ENCODE measurements at regions not wholly inside any gene's neighbourhood (a gene's known extent, or its start where the extent isn't known, plus 50 kb on each side); places are given as distances from the start of the nearest gene placed in this dataset.

DNA sequence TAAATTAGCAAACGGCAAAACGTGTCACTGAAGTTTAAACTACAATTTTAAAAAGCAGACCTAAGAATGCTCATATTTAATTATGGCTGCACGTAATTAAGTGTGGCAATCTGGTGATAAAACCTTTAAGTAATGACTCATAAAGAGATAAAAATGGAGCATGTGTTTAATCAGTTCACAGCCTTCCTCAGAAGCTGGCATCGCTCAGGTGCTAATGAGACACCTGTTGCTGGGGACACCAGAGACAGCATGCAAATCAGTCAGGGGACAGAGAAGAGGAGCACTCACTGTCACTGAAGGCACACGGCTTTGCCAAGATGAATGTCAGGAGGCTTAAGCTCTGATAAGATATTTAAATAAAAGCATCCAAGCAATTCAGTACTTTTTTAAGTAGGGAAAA is 840.3 kb downstream of the GALC start:
- DNase-seq = no peak

DNA sequence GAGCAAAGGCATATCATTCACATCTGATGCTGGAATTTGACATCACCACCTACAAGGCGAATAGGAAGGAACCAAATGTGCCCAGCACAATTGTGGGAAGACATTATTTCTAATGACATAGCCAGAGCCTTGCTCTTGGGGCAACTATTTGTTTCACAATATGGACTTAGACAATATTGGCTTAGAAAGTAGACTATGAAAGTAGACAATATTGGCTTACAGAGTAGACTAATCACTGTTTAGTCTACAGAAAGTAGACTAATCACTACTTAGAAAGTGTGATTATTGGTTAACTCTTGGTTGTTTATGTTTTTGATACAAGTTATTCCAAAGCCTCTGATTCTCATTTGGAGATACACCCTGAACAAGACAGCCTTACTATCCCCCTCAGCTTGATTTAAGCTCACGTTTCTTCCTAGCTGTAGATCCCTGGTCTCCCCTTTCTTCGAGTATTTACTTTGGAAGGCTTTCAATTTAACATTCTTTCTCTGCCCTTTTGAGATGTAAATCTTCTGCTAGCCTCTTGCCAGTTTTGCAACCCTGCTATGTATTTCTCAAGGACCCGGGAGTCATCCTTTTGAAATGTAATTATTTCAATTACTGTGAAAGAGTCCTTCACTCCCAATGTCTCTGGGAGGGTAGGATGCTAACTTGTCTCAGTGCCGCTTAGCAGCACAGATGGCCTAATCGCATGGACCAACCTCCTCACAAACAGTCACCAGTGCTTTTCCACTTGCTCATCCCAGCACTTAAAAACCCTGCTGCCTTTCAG is 843.2 kb downstream of the GALC start:
- no peak for DNase-seq

DNA sequence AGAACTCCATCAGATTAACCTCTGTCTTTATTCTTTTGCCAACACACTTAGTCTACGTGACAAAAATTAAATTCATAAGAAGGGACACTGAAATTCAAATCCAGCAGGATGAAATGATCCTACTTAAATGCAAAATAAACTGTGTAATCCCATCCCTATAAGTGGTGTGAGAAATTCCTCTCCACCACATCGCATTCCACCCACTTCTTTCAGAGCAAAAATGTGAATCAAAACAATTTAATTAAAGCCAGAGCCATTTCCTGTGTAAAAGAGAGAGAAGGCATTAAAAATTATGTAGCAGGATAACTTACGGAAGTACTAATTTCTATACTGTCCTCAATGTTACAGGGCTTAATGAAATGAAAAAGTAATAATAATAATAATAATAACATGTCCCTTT is 844.3 kb downstream of the GALC start:
- no peak for DNase-seq

DNA sequence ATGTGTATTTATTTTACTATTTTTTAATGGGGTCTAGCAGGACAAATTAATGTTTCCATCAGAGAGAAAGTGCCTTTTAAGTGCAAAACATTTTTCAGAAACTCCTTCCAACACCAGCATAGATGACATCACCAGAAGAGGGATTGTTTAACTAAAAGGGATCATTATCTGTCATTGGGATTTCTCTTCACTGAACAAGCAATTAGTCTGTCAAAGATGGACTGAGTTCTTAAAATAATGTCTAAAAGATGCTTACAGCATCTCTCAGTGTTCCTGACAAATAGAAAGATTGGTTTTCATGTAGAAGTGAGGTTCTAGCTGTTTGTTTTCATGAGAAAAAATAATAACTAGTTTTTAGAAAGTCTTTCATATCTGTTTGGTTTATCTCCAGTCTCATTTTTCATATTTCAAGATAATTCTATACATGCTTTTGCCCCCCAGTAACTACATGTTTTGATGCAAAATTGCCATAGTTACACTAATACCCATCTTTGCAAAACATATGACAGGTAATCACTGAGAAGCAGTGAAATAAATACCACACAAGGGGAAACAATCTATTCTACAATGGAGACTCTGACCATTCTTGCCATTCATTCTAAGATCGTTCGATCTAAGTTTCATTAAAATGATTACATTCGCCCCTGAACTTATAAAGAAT is 850.3 kb downstream of the GALC start:
- no peak for DNase-seq

DNA sequence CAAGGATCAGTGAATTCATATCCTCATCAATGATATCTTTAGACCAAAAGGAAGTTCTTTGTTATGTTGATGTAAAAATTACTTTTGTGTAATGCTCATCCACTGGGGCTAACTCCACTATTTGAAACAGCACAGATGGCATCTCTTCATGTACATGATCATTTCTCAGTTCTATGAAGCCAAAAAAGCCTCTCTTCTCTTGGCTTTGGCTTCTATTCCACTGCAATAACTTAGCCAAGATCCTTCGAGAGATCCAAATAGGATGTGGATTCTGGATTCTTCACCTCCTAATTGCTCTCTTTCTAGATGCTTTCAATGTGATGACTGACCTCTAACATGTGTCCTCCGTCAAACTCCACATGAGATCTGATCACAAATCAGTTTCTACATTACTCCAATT is 851.2 kb downstream of the GALC start:
- no peak for DNase-seq

DNA sequence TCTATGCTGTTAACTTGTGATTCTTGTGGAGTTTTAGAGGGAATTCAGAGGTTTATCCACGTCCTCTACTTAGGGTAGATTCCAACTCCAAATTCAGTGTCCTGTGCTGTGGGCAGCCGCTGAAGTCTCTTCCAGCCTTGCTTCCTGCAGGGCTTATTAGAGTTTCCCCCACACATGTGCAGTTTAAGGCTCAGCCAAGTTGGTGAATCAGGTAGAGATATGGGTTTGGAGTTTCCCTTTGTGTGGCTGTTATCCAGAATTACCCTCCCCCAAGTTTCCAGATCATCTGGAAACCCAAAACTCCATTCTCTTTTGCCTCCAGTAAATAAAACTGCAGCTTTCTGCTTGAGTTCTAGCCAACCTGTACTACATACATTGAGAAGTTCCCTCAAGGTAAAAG is 853.7 kb downstream of the GALC start:
- no peak for DNase-seq

DNA sequence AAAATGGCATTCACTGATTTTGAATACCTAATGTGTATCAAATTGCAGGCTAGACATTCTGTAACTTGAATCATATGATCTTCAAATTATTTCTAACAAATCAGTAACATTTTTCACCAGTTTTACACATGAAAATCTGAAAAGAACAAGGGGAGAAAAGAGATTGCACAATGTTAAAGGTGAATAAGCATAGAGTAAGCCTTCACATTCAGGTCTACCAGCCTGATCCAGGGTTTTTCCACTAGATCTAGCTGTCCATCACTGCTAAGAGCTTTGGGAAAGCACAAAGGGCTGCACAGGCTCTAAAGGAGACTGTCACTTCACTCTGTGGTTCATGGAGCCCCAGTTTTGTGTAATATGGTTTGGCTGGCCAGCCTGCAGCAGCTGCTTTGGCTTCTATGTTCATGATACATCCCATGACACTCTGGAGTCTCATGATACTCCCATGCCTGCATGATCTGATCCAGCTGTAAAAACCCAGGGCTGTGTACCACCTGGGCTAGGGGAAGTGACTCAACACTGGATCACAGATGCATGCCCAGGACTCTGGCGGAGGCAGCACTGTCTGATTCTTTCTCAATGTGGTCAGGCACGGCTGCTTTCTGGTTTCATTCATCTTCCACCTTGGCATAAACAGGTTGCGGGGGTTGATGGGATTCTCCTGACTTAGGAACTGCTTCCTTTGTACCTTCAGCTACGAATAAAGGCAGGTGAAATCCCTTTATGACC is 859.7 kb downstream of the GALC start:
- DNase-seq = no peak

DNA sequence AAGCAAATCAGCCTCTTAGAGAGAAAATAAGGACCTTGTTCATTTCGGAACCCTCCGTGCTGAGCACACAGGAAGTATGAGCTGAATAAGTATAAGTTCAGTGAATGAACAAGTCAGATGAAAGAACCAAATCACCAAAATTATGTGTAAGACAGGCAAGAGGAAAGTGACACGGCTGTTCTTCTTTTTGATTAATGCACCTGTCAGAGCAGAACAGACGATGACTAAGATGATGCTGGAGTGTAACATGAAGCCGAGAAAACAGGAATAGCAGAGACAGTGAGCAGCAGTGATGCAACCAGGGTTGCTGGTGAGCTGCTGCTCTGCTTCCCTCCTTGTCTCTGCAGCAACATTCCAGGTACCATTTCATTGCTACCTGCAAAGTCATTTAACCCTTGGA is 861.1 kb downstream of the GALC start:
- no peak for DNase-seq

DNA sequence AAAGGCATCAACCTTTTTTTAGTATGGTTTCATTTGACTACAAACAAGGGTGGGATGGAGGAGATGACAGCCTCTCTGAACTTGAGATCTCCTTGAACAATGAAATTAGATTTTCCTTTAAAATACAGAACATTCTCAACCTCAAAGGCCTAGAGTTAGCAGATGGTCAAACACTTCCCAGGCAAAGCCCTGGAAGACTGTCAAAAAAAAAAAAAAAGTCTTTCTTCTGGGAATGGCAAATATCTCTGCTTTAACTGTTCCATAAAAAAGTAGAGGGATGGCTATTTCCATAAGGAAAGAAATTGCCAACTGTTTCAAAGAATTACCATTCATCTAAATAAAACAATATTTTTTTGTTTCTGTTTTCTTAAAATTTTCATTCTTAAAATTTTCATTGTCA is 870.8 kb downstream of the GALC start:
- DNase-seq = no peak

DNA sequence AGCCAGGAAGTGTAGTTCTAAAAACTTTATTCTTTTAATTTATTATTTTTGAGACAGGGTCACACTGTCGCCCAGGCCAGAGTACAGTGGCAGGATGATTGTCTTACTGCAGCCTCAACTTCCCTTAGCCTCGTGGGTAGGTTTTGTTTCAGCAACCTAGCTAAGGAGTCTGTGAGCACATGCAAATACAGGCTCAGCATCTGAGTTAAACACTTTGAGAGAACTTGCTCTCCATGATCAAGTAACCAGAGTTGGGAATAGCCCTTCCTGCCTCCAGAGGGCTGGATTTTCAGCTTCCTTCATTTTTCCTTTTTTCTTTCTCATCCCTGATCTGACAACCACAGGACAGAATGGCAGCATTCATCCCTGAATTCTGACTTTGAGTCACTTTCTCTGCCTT is 871.3 kb downstream of the GALC start:
- DNase-seq = no peak

DNA sequence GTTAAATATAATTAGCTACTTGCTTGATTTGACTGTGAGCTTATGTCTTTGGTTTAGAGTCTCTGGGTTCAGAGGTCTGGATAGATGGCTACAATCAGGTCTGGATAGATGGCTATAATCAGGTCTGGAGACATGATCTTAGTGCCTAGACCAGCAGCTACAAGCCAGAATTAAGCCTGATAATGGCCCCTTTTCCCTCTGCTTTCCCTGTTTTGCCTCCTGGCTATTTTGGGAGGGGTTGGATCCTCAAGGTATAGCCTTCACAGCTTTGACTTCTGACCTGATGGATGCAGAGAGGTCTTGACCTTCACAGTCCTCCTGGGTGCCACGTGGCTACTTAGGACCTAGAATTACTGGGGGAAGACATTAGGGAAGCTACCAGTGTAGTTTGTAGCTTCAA is 877.7 kb downstream of the GALC start:
- DNase-seq = no peak

DNA sequence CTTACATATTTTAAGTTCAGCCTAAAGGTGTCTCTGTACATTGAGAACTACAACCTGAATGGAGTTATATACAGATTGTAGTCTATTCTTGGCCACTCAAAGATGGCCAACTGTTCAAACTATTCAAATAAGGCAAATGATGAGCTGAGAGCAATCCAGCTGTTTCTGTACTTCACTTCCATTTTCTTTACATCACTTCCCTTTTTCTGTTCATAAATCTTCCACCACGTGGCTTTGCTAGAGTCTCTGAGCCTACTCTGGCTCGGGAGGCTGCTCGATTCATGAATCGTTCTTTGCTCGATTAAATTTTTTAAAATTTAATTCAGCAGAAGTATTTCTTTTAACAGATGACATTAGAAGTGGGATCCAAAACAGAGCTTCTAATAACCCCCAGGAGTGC is 879.7 kb downstream of the GALC start:
- no peak for DNase-seq

DNA sequence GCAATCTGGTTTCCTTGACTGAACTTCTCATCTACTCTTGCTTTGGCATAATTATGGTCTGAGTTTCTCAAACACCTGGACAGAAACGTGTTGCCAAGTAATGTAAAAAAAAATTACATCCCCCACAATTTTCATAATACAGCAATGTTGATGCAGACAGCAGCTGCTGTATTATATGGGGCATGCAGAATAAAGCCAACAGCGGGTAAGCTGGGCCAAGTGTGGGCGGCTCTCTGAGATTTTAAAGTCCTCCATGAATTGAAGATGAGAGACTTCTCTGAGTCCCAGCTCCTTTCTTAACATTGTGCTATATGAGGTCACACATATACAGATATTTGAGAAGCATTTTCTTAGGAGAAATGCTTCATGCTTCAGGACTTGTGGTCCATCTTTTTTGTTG is 881.2 kb downstream of the GALC start:
- no peak for DNase-seq

DNA sequence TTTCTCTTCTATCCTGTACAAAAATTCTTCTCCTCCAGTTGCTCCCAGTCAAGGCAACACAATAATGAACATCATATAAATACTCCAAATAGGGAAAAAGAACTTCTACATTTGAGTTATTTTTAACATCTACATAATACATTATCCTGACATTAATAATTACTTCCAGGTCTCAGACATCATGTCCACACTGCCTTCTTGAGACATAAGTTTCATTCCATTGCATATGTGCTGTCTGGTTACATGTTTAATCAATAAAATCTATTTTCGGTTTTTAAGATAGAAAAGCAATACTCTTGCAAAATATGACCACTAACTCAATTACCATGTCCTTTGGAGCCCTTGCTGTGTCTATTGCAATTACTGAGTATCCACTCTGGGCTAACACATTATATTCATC is 881.9 kb downstream of the GALC start:
- DNase-seq = no peak

DNA sequence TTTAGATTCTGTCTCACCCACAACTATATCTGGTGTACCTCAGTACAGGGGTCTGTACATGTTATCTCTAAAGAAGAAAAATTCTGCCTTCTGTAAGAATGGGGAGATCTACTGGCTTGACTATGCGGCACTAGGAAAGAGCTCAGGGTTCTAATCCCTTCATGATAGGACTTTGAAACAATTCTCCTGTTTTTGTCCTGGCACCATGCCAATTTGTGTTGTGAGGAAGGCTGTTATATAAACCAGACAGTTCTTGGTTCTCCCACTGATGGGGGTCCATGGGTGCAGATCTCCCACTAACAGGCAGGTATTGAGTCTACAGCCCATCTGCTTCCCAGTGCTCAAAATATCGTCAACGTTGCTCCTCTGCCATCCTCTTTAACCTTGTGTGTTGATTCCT is 883.7 kb downstream of the GALC start:
- DNase-seq = no peak

DNA sequence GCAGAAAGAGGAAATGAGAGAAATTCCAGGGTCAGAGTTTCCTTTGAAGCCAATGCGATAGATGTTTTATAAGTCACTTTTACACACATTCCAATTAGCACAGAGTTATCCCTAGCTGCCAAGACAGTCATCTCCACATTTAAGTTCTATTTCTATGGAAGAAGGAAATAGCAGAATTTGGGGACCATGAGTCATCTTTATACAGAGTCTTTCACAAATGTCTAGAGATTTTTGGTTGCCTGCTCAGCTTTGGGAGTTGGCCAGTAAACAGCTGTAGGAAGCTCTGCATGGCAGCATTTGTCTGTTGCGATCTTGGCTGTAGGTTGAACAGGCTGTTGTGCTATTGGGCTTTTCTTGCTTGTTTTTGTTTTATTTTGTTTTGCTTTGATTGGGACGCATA is 884.3 kb downstream of the GALC start:
- DNase-seq = no peak

DNA sequence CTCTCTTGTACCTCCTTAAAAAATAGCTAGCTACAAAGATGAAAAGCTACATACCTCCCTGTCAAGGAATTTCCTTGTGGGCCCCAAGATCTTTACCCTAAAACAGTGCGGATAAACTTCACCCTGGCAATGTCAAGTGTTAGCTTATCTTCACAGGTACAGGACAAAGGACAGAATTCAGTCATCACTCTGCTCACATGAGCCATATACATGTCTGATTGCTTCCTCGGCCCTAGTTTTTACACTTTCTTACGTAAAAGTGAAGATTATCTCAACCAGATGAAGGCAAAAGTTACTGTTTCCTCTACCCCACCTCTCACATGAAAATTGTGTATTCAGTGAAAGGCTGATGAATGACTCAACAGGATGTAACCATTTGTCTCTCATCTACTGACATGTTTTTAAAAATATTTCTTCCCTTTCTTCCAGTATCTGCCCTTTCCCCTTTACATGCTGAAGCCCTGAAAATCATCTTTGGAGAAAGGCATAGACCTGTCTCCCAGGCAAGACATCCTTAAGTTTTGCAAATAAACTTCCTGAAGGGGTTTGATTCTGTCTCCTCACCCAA is 890.1 kb downstream of the GALC start:
- no peak for DNase-seq

DNA sequence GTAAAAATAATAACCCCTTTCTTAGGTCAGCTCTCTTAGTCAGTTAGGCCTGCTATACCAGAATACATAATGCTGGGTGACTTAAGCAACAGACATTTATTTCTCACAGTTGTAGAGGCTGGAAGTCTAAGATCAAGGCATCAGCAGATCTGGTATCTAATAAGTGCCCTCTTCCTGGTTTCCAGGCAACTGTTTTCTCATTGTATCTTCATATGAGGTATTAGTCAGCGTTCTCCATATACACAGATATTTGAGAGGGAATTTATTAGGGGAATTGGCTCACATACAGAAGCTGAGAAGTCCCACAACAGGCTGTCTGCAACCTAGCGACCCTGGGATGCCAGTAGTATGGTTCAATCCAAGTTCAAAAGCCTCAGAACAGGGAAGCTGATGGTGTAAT is 896.0 kb downstream of the GALC start:
- DNase-seq = no peak

DNA sequence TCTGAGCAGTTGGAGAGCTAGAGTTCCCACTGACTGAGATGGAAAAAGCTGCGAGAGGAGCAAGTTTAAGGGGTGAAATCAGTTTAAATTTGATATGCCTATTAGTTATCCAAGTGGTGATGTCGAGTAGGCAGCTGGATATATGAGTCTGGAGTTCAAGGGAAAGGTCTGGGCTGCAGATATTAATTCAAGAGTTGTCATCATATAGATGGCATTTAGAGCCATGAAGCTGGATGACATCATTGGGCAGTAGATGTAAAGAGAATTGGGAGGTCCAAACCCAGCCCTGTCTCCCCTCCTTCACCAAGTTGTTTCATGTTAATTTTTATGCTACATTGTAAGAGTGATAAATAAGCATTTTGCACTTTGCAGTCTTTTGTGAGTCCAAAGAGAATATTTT is 898.1 kb downstream of the GALC start:
- no peak for DNase-seq

DNA sequence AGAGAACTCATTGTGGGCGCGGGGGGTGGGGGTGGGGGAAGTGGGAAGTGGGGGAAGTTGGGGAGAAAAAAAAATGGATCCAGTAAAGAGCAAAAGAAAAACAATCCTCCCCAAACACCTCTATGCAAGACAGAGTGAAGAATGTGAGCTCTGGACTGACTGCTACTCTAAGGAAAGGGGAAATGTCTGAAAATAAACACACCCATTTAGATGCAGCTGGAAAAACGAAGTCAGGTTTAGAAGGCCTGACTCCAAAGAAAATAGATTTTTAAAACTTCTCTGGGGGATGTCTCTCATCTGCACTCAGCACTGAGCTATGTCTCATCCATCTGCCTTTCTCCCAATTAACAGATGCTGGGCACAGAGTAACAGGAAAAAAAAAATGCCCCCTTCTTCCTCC is 904.4 kb downstream of the GALC start:
- DNase-seq = no peak

DNA sequence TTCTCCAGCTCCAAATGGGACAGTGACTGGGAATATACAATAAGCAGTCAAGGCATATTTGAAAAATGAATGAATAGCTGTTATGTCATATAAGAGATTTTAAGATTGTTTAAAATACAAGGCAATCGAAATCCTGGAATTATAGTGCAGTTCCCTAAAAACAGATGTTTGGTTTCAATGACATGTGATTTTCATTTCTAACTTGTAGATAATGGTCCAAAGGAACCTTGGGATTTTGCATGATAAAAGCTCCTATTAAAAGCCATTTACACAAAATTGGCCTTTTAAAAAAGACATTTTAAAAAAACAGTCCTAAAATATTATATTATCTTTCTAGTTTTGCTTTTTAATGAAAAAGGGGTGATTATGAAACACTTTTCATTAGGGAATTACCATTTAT is 905.1 kb downstream of the GALC start:
- DNase-seq = no peak

DNA sequence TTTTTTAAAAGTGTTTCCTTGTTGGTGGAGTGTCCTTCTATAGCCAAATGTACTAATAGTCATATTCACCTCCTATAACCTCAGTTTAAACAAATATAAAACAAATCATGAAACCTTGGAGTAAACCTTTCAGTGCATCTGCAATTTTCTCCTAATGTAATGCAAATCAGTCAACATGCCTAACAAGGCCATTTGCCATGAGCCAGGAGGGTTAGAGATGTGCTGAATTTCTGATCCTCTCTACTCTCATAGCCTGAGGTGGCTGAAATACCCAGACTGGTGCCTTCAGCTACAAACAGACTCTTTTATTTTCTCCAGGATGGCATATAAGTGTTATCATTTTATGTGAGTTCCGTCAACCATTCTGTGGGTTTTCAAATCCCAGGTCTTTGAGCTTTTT is 908.1 kb downstream of the GALC start:
- no peak for DNase-seq

DNA sequence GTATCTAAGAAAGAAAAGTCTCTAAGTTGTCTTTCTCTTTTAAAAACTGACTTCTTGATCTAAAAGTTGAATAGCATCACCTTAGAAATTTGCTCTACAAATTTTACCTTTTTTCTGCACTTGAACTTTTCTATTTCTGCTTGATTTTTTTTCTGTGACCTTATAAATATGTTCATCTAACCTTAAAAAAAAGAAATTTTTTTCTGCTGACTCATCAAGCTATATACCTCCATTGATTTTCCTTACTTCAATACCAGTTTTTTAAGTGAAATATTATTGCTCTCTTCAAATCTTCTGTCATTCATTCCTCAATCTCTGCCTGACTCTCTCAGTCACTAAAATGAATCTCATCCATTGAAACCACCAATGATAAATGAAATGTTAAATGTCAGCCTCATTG is 910.1 kb downstream of the GALC start:
- DNase-seq = no peak

DNA sequence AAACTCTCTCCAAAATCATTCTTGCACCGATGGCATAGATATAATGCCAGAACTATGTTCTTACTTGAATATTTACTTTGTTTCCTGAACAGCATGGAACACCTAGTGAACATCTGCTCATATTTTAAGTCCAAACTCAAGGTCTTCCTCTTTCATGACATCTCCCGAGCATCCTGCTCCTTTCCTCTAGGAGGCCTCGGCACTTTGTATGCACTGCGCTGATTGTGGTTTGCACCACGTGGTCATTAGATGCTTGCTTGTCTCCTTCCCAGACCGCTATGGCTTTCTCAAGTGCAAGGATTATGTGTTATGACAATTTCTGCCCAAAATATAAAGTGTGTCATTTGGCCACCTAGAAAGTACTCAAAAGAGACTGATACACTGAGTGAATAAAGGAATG is 912.0 kb downstream of the GALC start:
- DNase-seq = no peak

Measured in NK-92 treated with Interleukin-12 subunit alpha and Interleukin-12 subunit beta, amount 100 ng/mL, for 24 hours (cell line).